WI38 (cell line): ENCODE measurements at regions not wholly inside any gene's neighbourhood (a gene's known extent, or its start where the extent isn't known, plus 50 kb on each side); places are given as distances from the start of the nearest gene placed in this dataset.

Source experiments
- H3K4me3 ChIP-seq: 2 replicates; pipeline ENCODE4 v1.5.1; 2011; ENCODE audit warnings: low read depth, mild to moderate bottlenecking, control low read depth, low read length
- TF ChIP-seq, protein P1 (sequence below): IDR thresholded peaks from 2 replicates; pipeline ENCODE4 v1.5.1; 2012; ENCODE audit warnings: low read depth, mild to moderate bottlenecking, control low read depth, low read length

DNA sequence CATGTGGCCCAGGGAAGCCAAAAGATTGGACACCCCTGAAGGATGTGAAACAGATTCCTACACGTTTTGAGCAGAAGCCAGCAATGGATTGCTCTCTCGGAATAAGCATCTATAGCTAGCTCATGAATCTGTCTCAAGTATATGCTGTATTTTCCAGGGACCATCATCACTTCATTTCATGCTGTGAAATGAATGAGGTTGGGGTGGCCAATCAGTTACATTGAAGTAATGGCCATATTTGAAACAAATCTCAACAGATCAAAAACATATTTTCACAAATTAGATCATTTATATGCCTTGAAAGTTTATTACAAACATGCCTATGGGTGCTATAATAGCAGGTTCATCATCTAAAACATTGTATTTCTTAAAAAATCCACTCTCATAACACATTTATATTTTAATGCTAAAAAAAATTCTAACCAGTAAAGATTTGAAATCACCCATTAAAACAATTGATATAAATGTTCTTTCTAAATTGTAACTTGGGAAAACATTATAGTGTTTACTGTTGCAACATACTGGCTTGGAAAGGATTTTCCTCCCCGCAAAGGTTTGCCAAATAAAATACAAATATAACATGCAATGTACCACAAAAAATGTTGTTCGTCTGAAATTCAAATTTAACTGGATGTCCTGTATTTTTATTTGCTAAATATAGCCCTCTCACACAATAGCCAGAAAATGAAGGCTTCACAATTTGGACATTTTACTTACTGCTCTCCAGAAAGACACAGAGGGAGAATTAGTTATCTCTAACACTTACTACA is 743.6 kb downstream of the KCNJ2 start:
- H3K4me3 ChIP-seq: no peak overlapping the region
- TF ChIP-seq, protein P1, sequence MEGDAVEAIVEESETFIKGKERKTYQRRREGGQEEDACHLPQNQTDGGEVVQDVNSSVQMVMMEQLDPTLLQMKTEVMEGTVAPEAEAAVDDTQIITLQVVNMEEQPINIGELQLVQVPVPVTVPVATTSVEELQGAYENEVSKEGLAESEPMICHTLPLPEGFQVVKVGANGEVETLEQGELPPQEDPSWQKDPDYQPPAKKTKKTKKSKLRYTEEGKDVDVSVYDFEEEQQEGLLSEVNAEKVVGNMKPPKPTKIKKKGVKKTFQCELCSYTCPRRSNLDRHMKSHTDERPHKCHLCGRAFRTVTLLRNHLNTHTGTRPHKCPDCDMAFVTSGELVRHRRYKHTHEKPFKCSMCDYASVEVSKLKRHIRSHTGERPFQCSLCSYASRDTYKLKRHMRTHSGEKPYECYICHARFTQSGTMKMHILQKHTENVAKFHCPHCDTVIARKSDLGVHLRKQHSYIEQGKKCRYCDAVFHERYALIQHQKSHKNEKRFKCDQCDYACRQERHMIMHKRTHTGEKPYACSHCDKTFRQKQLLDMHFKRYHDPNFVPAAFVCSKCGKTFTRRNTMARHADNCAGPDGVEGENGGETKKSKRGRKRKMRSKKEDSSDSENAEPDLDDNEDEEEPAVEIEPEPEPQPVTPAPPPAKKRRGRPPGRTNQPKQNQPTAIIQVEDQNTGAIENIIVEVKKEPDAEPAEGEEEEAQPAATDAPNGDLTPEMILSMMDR: no peak

DNA sequence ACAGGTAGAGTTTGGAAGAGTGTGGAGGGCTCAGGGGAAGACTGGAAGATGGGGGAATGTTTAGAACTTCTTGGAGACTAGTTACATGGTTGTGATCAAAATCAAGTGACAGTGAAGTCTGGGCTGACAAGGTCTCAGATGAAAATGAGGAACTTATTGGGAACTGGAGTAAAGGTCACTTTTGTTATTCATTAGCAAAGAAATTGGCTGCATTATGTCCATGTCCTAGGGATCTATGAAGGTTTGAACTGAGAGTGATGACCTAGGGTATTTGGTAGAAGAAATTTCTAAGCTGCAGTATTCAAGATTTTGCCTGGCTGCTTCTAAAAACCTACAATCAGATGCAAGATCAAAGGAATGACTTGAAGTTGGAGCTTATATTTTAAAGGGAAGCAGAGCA is 747.1 kb downstream of the KCNJ2 start:
- no peak overlapping the region for H3K4me3 ChIP-seq
- TF ChIP-seq, protein P1: no peak

DNA sequence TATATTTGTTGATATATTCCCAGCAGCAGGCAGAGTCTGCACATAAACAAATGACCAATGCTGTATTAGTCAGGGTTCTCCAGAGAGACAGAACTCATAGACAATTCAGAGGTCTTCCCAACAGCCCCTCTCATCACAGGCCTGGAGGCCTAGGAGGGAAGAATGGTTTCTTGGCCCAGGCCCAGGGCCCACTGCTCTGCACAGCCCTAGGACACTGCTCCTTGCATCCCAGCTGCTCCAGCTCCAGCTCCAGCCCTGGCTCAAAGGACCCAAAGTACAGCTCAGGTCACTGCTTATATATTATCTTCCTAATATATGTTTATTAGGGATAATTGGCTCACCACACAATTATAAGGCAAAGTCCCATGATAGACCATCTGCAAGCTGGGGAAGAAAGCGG is 749.9 kb downstream of the KCNJ2 start:
- H3K4me3 ChIP-seq: no peak overlapping the region
- TF ChIP-seq, protein P1: no peak

DNA sequence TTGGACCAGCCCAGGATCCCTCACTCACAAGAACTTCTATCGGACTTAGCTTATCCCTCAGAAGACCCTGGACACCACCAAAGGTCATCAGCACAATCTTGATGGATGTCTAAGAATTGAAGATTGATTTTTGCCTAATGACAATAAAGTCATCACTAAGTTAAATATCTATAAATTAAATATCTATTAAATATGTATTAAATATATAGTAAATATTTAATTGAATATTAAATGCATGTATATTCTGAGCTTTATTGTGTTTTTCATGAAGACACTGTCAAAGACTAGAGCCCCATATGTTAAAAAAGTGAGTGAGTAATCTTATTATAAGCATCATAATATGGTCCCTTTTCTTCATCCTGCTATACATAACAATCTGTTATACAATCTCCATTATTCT is 751.1 kb downstream of the KCNJ2 start:
- no peak overlapping the region for H3K4me3 ChIP-seq
- TF ChIP-seq, protein P1: no peak

DNA sequence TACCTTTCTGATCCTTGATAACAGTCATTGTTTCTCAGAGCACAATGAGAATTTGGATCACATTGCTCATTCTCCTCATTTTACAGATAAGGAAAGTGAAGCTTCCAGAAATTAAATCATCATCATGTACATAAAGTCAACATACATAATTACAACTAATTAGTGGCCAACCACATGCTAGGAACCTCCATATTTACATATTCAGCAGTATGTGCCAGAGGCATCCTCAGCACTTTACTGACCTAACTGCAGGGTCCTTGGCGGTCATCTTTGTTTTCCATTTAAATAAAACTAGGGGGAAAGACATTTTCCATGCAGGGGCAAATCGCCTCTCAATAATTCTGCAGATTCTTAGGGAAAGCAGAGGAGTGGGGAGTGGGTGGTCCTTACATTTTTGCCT is 752.9 kb downstream of the KCNJ2 start:
- no peak overlapping the region for H3K4me3 ChIP-seq
- TF ChIP-seq, protein P1: no peak

DNA sequence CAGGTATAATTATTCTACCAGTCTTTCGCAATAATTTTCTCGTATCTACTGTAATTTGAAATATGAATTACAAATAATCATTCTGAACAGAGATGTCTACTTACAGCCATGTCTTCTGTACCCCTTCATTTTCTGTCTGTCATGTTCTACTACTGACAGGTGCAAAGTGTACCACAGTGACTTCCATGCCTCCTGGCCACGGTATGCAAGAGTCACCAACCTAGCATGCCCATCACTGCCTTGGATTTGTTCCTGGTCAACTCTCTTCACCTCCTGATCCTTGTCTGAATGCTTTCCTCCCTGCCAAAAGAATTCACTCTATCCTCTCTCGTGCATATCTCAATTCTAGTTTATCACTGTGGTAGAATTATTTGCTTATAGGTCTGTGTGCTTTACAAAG is 755.4 kb downstream of the KCNJ2 start:
- H3K4me3 ChIP-seq: no peak overlapping the region
- TF ChIP-seq, protein P1: no peak

DNA sequence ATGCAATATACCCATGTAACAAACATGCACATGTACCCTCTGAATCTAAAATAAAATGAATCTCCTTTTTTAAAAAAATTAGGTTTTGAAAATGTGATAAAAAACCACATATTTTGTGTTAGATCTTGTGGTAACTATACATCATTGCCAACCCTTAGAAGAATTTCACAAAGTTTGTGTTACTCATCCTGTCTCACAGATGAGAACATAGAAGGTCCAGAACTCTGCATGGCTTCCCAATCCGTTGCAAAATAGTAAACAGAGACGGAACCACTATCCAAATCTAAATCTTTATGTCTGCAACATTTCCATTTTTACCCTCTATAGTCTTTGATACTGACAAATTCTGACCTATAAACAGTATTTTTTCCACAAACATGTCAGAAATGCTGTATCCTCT is 759.9 kb downstream of the KCNJ2 start:
- H3K4me3 ChIP-seq: no peak overlapping the region
- TF ChIP-seq, protein P1: no peak
